ENCODE measurements at regions not wholly inside any gene's neighbourhood (a gene's known extent, or its start where the extent isn't known, plus 50 kb on each side); places are given as distances from the start of the nearest gene placed in this dataset.
A peak's percentile ranks its signal among the peaks of the same experiment; 100 is the strongest.
"Not testable (repeated sequence)": the region's sequence is repeated elsewhere in the genome, so short reads cannot be mapped to it uniquely, and the experiment has no call there.

DNA sequence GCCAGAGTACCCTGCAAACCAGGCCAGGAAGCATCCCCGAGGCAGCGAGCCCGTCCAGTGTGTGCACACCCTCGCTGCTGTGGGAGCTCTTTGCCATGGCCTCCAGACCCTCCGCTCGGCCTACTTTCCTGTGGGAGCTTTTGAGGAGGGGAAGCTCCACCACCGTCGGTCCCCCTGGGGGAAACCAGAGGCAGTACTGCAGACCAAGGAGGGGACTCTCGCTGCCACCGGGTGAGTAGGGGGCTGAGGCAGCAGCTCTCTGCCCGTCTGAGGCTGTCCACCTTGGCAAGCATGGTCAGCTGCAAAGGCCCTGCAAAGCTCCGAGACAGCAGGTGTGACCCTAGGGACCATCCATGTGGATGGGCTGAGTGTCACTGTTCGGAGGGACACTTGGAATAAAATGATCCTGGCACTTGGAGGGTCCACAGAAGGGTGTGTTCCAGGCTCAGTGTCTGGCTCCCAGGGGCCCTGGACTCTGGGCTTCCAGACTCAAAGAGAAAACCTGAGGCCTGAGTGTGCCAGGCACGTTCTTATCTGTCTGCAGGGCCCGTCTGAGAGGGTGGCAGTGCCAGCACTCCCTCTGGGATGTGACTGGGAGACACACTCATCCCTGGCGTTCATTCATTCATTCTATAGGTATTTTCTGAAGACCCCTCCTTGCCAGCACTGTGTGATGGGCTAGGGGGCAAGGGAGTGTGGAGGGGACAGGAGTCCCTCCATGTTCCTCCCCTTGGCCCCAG lies 282.8 kb upstream of the HS6ST1 start:
- Histone ChIP-seq H3K27me3 (ENCODE audit: insufficient read depth, low read length, poor library complexity, severe bottlenecking) (no peaks in the 10 kb centered on the region), H3K9me3 (ENCODE audit: low read length) (no peaks in the 10 kb centered on the region), H3K36me3 (ENCODE audit: insufficient read depth, low read length) (no peaks in the 10 kb centered on the region), H3K27ac (ENCODE audit: low read depth, low read length) (no peak overlapping the region), H3K4me3 (ENCODE audit: low read length) (no peak overlapping the region), H3K4me1 (ENCODE audit: insufficient read depth, low read length) (no peaks in the 10 kb centered on the region)
- Mint-ChIP-seq H3K4me3 (no peak overlapping the region), H3K27ac (no peak overlapping the region), H3K36me3 (no peaks in the 10 kb centered on the region), H3K27me3 (no peaks in the 10 kb centered on the region), H3K4me1 (no peaks in the 10 kb centered on the region), H3K9me3 (no peaks in the 10 kb centered on the region)
- ChIA-PET POLR2A (no interaction called here), CTCF (no interaction called here)
- no peak for DNase-seq

DNA sequence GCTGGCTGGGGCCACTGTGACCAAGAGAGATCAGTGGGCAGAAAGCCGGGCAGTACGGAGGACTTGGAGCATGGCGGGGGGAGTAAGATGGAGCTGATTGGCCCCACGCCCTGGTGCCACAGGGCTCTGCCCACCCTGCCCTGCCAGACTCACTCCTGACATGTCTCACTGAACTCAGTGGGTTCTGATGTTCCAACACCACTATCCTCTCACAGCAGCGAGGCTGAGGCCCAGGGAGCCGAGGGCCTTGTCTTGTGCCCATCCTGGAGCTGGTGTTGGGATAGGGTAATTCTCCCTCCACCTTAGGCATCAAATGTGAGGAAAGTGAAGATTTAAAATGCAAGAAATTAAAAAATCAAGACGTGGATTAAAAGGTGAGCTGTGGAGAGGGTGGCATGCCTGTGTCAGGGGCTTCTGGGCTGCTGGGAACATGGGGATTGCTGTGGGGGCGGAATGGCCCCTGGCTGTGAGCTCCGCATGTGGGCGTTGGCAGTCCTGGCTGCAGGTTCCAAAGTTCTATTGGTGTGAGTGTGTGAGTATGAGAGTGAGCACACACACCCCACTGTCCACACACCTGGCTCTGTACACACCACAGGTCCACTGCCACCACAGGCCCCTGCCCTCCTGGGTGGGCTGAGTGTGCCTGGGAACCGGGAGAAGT lies 283.5 kb upstream of the HS6ST1 start:
- no peak for DNase-seq
- H3K9me3 ChIP-seq (ENCODE audit: low read length): no peaks in the 10 kb centered on the region
- H3K27me3 ChIP-seq (ENCODE audit: insufficient read depth, low read length, poor library complexity, severe bottlenecking): no peaks in the 10 kb centered on the region
- POLR2A ChIA-PET: no interaction called here
- Mint-ChIP-seq H3K27me3 (no peaks in the 10 kb centered on the region), H3K27ac (no peak overlapping the region), H3K36me3 (no peaks in the 10 kb centered on the region), H3K4me1 (peaks cover 0 to 2% (median 0%) of the 10 kb centered on the region in 3 donors), H3K4me3 (no peak overlapping the region), H3K9me3 (no peaks in the 10 kb centered on the region)
- H3K4me1 ChIP-seq (ENCODE audit: insufficient read depth, low read length): no peaks in the 10 kb centered on the region
- no peak overlapping the region for H3K4me3 ChIP-seq (ENCODE audit: low read length)
- H3K36me3 ChIP-seq (ENCODE audit: insufficient read depth, low read length): no peaks in the 10 kb centered on the region
- CTCF ChIA-PET: no interaction called here
- H3K27ac ChIP-seq (ENCODE audit: low read depth, low read length): no peak overlapping the region

DNA sequence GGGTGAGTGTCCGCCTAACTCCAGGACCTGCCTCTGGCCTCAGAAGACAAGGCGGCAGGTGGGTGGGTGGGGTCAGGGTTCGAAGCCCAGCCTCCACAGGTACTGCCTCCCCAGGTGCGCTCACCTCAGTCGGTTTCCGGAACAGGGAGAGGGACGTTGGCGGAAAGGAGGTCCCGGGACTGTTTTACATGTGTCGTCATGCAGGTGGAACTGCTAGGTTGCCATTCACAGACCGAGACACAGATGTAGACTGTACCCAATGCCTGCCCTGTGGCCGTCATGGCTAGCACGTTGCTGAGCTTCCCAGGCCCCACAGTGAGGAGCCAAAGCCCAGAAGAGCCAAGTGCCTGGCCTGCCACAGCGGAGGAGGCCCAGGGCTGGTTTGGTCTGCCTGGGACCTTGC lies 284.0 kb upstream of the HS6ST1 start:
- Mint-ChIP-seq H3K4me1 (peaks cover 0 to 2% (median 0%) of the 10 kb centered on the region in 3 donors), H3K27ac (no peak overlapping the region), H3K9me3 (no peaks in the 10 kb centered on the region), H3K27me3 (no peaks in the 10 kb centered on the region), H3K36me3 (no peaks in the 10 kb centered on the region), H3K4me3 (no peak overlapping the region)
- ChIA-PET POLR2A (no interaction called here), CTCF (no interaction called here)
- H3K9me3 ChIP-seq (ENCODE audit: low read length): no peaks in the 10 kb centered on the region
- H3K27ac ChIP-seq (ENCODE audit: low read depth, low read length): no peak overlapping the region
- no peak for DNase-seq
- H3K4me3 ChIP-seq (ENCODE audit: low read length): no peak overlapping the region
- no peaks in the 10 kb centered on the region for H3K36me3 ChIP-seq (ENCODE audit: insufficient read depth, low read length)
- H3K4me1 ChIP-seq (ENCODE audit: insufficient read depth, low read length): no peaks in the 10 kb centered on the region
- H3K27me3 ChIP-seq (ENCODE audit: insufficient read depth, low read length, poor library complexity, severe bottlenecking): no peaks in the 10 kb centered on the region

DNA sequence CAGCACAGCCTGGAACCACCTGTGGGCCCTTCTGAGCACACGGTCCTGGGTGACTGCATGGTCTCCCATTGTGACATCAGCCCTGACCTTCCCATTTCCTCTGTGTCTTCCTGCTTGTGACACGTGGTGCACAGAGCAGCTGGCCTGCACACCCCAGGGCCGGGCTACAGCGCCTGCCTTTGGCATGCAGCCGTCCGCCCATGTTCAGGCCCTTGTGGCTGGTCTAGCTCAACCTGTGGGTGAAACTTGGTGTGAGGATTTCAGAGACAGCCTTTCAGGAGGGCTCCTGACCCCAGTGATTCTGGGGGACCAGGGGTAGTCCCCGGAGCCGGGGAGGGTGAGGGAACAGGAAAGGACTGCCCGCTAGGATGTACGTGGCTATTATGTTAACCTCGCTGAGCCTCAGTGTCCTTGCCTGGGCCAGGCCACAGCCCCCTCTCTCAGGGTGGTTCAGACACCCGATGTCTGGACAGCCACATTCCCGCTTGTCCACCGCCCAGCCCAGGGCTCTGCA lies 284.8 kb upstream of the HS6ST1 start:
- H3K36me3 ChIP-seq (ENCODE audit: insufficient read depth, low read length): no peaks in the 10 kb centered on the region
- H3K4me3 Mint-ChIP-seq: no peak overlapping the region
- H3K36me3 Mint-ChIP-seq: no peaks in the 10 kb centered on the region
- ChIA-PET POLR2A (no interaction called here), CTCF (no interaction called here)
- no peaks in the 10 kb centered on the region for H3K27me3 ChIP-seq (ENCODE audit: insufficient read depth, low read length, poor library complexity, severe bottlenecking)
- no peaks in the 10 kb centered on the region for H3K27me3 Mint-ChIP-seq
- no peak overlapping the region for H3K4me3 ChIP-seq (ENCODE audit: low read length)
- H3K4me1 Mint-ChIP-seq: peaks cover 0 to 2% (median 0%) of the 10 kb centered on the region in 3 donors
- no peaks in the 10 kb centered on the region for H3K9me3 Mint-ChIP-seq
- no peak for DNase-seq
- H3K4me1 ChIP-seq (ENCODE audit: insufficient read depth, low read length): no peaks in the 10 kb centered on the region
- H3K27ac ChIP-seq (ENCODE audit: low read depth, low read length): no peak overlapping the region
- H3K9me3 ChIP-seq (ENCODE audit: low read length): no peaks in the 10 kb centered on the region
- H3K27ac Mint-ChIP-seq: no peak overlapping the region

DNA sequence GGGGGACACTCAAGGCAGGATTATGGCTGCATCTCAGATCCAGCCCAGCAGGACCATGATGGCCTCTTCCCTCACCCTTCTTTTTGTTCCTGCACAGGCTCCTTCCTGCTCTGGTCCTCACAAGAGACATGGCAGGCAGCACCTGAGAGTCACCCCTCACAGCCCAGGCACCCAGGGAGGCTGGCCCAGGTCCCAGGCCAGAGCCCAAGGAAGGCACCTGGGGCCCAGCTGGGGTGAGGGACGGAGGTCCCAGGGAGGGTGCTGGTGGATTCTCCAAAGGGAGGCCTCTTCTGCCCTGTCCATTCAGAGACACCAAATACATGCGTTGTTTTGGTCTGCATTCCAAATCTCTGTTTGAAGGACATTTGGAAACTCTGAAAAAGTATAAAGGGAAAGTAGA lies 285.4 kb upstream of the HS6ST1 start:
- peaks cover 0 to 2% (median 0%) of the 10 kb centered on the region in 3 donors for H3K4me1 Mint-ChIP-seq
- H3K9me3 Mint-ChIP-seq: no peaks in the 10 kb centered on the region
- H3K27me3 ChIP-seq (ENCODE audit: insufficient read depth, low read length, poor library complexity, severe bottlenecking): no peaks in the 10 kb centered on the region
- H3K36me3 ChIP-seq (ENCODE audit: insufficient read depth, low read length): no peaks in the 10 kb centered on the region
- H3K4me3 Mint-ChIP-seq: no peak overlapping the region
- H3K27ac ChIP-seq (ENCODE audit: low read depth, low read length): no peak overlapping the region
- H3K4me1 ChIP-seq (ENCODE audit: insufficient read depth, low read length): no peaks in the 10 kb centered on the region
- no peak for DNase-seq
- H3K36me3 Mint-ChIP-seq: no peaks in the 10 kb centered on the region
- POLR2A ChIA-PET: no interaction called here
- no peaks in the 10 kb centered on the region for H3K27me3 Mint-ChIP-seq
- peak overlapping the region in 1 of 8 donors; percentile 68 for H3K27ac Mint-ChIP-seq
- H3K4me3 ChIP-seq (ENCODE audit: low read length): no peak overlapping the region
- CTCF ChIA-PET: no interaction called here
- no peaks in the 10 kb centered on the region for H3K9me3 ChIP-seq (ENCODE audit: low read length)

DNA sequence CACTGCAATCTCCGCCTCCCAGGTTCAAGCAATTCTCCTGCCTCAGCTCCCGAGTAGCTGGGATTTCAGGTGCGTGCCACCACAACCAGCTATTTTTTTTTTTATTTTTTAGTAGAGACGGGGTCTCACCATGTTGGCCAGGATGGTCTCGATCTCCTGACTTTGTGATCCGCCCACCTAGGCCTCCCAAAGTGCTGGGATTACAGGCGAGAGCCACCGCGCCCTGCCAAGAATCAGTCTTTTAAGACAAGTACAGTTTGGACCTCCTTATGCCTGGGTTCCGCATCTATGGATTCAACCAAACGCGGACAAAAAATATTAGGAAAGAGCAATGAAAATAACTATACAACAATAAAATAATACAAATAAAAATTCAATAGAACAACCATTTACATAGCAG lies 285.9 kb upstream of the HS6ST1 start:
- CTCF ChIA-PET: not testable (repeated sequence)

DNA sequence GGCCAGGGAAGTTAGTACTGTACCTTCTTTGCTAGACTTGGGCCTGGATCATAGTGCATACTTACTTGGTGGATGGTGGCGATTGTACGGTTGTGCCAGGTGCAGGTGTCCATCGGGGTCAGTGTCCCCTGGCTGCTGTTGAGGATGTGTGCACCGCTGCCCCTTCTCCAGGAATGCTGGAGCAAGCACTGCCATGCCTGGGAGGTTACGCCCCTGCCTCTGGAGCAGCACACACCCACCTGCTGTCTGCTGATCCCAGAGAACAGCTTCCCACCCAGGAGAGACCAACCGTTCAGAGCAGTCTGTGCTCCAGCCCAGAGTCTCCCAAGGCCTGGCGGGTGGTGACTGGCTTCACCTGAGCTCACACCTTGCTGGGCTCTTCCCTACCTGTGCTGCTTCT lies 286.8 kb upstream of the HS6ST1 start:
- no peak overlapping the region for H3K4me3 Mint-ChIP-seq
- H3K36me3 Mint-ChIP-seq: no peaks in the 10 kb centered on the region
- H3K36me3 ChIP-seq (ENCODE audit: insufficient read depth, low read length): no peaks in the 10 kb centered on the region
- POLR2A ChIA-PET: no interaction called here
- no peaks in the 10 kb centered on the region for H3K27me3 Mint-ChIP-seq
- H3K4me3 ChIP-seq (ENCODE audit: low read length): no peak overlapping the region
- no peaks in the 10 kb centered on the region for H3K4me1 ChIP-seq (ENCODE audit: insufficient read depth, low read length)
- H3K4me1 Mint-ChIP-seq: peaks cover 0 to 2% (median 0%) of the 10 kb centered on the region in 3 donors
- H3K27ac Mint-ChIP-seq: no peak overlapping the region
- H3K27me3 ChIP-seq (ENCODE audit: insufficient read depth, low read length, poor library complexity, severe bottlenecking): no peaks in the 10 kb centered on the region
- no peaks in the 10 kb centered on the region for H3K9me3 Mint-ChIP-seq
- CTCF ChIA-PET: no interaction called here
- H3K27ac ChIP-seq (ENCODE audit: low read depth, low read length): no peak overlapping the region
- no peak for DNase-seq
- H3K9me3 ChIP-seq (ENCODE audit: low read length): no peaks in the 10 kb centered on the region

More for the DNA sequence above, 285.9 kb upstream of the HS6ST1 start:
- H3K27ac ChIP-seq (ENCODE audit: low read depth, low read length); DNase-seq; H3K27me3 ChIP-seq (ENCODE audit: insufficient read depth, low read length, poor library complexity, severe bottlenecking); H3K27ac Mint-ChIP-seq; POLR2A ChIA-PET; H3K4me1 Mint-ChIP-seq; H3K4me1 ChIP-seq (ENCODE audit: insufficient read depth, low read length); H3K9me3 Mint-ChIP-seq; H3K4me3 Mint-ChIP-seq; H3K9me3 ChIP-seq (ENCODE audit: low read length); H3K36me3 Mint-ChIP-seq; H3K4me3 ChIP-seq (ENCODE audit: low read length); H3K27me3 Mint-ChIP-seq; H3K36me3 ChIP-seq (ENCODE audit: insufficient read depth, low read length): not testable (repeated sequence)

DNA sequence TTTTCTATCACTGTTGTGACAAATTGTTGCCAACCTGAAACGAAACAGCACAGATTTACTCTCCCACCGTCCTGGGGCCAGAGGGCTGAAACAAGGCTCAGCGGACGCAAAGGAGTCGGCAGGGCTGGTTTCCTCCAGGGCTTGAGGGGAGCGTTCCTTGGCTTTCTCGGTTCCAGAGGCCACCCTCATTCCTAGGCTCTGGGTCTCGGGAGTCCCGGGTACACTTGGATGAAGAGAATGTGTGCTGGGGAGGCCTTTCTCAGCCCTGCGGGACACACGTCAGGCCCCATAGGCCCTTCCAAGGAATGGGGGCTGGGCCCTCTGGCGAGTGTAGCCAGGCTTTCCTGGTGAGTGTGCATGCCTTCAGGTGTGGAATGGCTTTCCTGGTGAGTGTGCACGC lies 287.3 kb upstream of the HS6ST1 start:
- Histone ChIP-seq H3K4me1 (ENCODE audit: insufficient read depth, low read length) (no peaks in the 10 kb centered on the region), H3K9me3 (ENCODE audit: low read length) (no peaks in the 10 kb centered on the region), H3K36me3 (ENCODE audit: insufficient read depth, low read length) (no peaks in the 10 kb centered on the region), H3K27ac (ENCODE audit: low read depth, low read length) (no peak overlapping the region), H3K4me3 (ENCODE audit: low read length) (no peak overlapping the region), H3K27me3 (ENCODE audit: insufficient read depth, low read length, poor library complexity, severe bottlenecking) (no peaks in the 10 kb centered on the region)
- DNase-seq: no peak
- ChIA-PET POLR2A (no interaction called here), CTCF (no interaction called here)
- no peak overlapping the region for H3K4me3 Mint-ChIP-seq
- H3K27ac Mint-ChIP-seq: no peak overlapping the region
- H3K4me1 Mint-ChIP-seq: peaks cover 0 to 2% (median 0%) of the 10 kb centered on the region in 3 donors
- peaks cover 1 to 4% of the 10 kb centered on the region in 2 donors for H3K27me3 Mint-ChIP-seq
- no peaks in the 10 kb centered on the region for H3K36me3 Mint-ChIP-seq
- H3K9me3 Mint-ChIP-seq: no peaks in the 10 kb centered on the region
